ENCODE measurements at regions not wholly inside any gene's neighbourhood (a gene's known extent, or its start where the extent isn't known, plus 50 kb on each side); places are given as distances from the start of the nearest gene placed in this dataset.

- TF ChIP-seq TCF12 (IDR thresholded peaks at IDR 0.05; ENCODE audit: low read depth) (no peak), YY1 (IDR thresholded peaks at IDR 0.05; ENCODE audit: low read depth) (no peak), EP300 (IDR thresholded peaks at IDR 0.05; ENCODE audit: borderline replicate concordance) (no peak), FOXM1 (IDR thresholded peaks at IDR 0.05; ENCODE audit: borderline replicate concordance, low read depth) (no peak)
Measured at GRCh38 chr2:67083951-67084350, 313.2 kb upstream of the ETAA1 start.

- no peak for TF ChIP-seq CREB1 (IDR thresholded peaks at IDR 0.05; ENCODE audit: low read depth)
- no peak for TF ChIP-seq MAX (IDR thresholded peaks at IDR 0.05)
- TF ChIP-seq EGR1 (IDR thresholded peaks at IDR 0.05): no peak
- TF ChIP-seq TCF12 (IDR thresholded peaks at IDR 0.05; ENCODE audit: low read depth): no peak
- no peak for TF ChIP-seq ZBTB7A (IDR thresholded peaks at IDR 0.05; ENCODE audit: low read depth)
- TF ChIP-seq CEBPB (IDR thresholded peaks at IDR 0.05): no peak
- no peak for TF ChIP-seq EP300 (IDR thresholded peaks at IDR 0.05; ENCODE audit: borderline replicate concordance)
- no peak for TF ChIP-seq TAF1 (IDR thresholded peaks at IDR 0.05; ENCODE audit: low read depth)
- TF ChIP-seq REST (IDR thresholded peaks at IDR 0.05; ENCODE audit: low read depth): no peak
- no peak for TF ChIP-seq NFIC (IDR thresholded peaks at IDR 0.05)
- no peak for TF ChIP-seq FOXM1 (IDR thresholded peaks at IDR 0.05; ENCODE audit: borderline replicate concordance, low read depth)
- TF ChIP-seq TEAD4 (IDR thresholded peaks at IDR 0.05): no peak
- TF ChIP-seq YY1 (IDR thresholded peaks at IDR 0.05; ENCODE audit: low read depth): no peak
- TF ChIP-seq USF1 (IDR thresholded peaks at IDR 0.05): no peak
- no peak for TF ChIP-seq RAD21 (IDR thresholded peaks at IDR 0.05; ENCODE audit: low read depth)
Measured at GRCh38 chr2:67085146-67085545, 312.0 kb upstream of the ETAA1 start.

- TF ChIP-seq NFIC (IDR thresholded peaks at IDR 0.05): no peak
- TF ChIP-seq CEBPB (IDR thresholded peaks at IDR 0.05): no peak
- TF ChIP-seq MAX (IDR thresholded peaks at IDR 0.05): no peak
- TF ChIP-seq YY1 (IDR thresholded peaks at IDR 0.05; ENCODE audit: low read depth): no peak
- no peak for TF ChIP-seq RAD21 (IDR thresholded peaks at IDR 0.05; ENCODE audit: low read depth)
- TF ChIP-seq EP300 (IDR thresholded peaks at IDR 0.05; ENCODE audit: borderline replicate concordance): no peak
- TF ChIP-seq TAF1 (IDR thresholded peaks at IDR 0.05; ENCODE audit: low read depth): no peak
Measured at GRCh38 chr2:67091681-67092080, 305.5 kb upstream of the ETAA1 start.

GRCh38 chr2:67095121-67095520 lies 302.0 kb upstream of the ETAA1 start:
- TF ChIP-seq MAX (IDR thresholded peaks at IDR 0.05): no peak

- TF ChIP-seq CREB1 (IDR thresholded peaks at IDR 0.05; ENCODE audit: low read depth): no peak
- TF ChIP-seq CEBPB (IDR thresholded peaks at IDR 0.05): no peak
- TF ChIP-seq YY1 (IDR thresholded peaks at IDR 0.05; ENCODE audit: low read depth): no peak
- TF ChIP-seq REST (IDR thresholded peaks at IDR 0.05; ENCODE audit: low read depth): no peak
- no peak for TF ChIP-seq TEAD4 (IDR thresholded peaks at IDR 0.05)
- no peak for TF ChIP-seq EP300 (IDR thresholded peaks at IDR 0.05; ENCODE audit: borderline replicate concordance)
- no peak for TF ChIP-seq FOXM1 (IDR thresholded peaks at IDR 0.05; ENCODE audit: borderline replicate concordance, low read depth)
- no peak for TF ChIP-seq EGR1 (IDR thresholded peaks at IDR 0.05)
- no peak for TF ChIP-seq TCF12 (IDR thresholded peaks at IDR 0.05; ENCODE audit: low read depth)
- no peak for TF ChIP-seq MAX (IDR thresholded peaks at IDR 0.05)
- no peak for TF ChIP-seq RAD21 (IDR thresholded peaks at IDR 0.05; ENCODE audit: low read depth)
- TF ChIP-seq TAF1 (IDR thresholded peaks at IDR 0.05; ENCODE audit: low read depth): no peak
- no peak for TF ChIP-seq USF1 (IDR thresholded peaks at IDR 0.05)
Measured at GRCh38 chr2:67096886-67097285, 300.2 kb upstream of the ETAA1 start.

GRCh38 chr2:67103157-67103556 lies 294.0 kb upstream of the ETAA1 start:
- TF ChIP-seq RAD21 (IDR thresholded peaks at IDR 0.05; ENCODE audit: low read depth): no peak
- TF ChIP-seq MAX (IDR thresholded peaks at IDR 0.05): no peak
- TF ChIP-seq REST (IDR thresholded peaks at IDR 0.05; ENCODE audit: low read depth): no peak
- no peak for TF ChIP-seq CEBPB (IDR thresholded peaks at IDR 0.05)
- no peak for TF ChIP-seq NFIC (IDR thresholded peaks at IDR 0.05)
- no peak for TF ChIP-seq FOXM1 (IDR thresholded peaks at IDR 0.05; ENCODE audit: borderline replicate concordance, low read depth)
- no peak for TF ChIP-seq CREB1 (IDR thresholded peaks at IDR 0.05; ENCODE audit: low read depth)
- no peak for TF ChIP-seq TCF12 (IDR thresholded peaks at IDR 0.05; ENCODE audit: low read depth)
- no peak for TF ChIP-seq USF1 (IDR thresholded peaks at IDR 0.05)
- TF ChIP-seq EGR1 (IDR thresholded peaks at IDR 0.05): no peak

Data from Ishikawa (cell line).